ENCODE measurements at regions not wholly inside any gene's neighbourhood (a gene's known extent, or its start where the extent isn't known, plus 50 kb on each side); places are given as distances from the start of the nearest gene placed in this dataset.

DNA sequence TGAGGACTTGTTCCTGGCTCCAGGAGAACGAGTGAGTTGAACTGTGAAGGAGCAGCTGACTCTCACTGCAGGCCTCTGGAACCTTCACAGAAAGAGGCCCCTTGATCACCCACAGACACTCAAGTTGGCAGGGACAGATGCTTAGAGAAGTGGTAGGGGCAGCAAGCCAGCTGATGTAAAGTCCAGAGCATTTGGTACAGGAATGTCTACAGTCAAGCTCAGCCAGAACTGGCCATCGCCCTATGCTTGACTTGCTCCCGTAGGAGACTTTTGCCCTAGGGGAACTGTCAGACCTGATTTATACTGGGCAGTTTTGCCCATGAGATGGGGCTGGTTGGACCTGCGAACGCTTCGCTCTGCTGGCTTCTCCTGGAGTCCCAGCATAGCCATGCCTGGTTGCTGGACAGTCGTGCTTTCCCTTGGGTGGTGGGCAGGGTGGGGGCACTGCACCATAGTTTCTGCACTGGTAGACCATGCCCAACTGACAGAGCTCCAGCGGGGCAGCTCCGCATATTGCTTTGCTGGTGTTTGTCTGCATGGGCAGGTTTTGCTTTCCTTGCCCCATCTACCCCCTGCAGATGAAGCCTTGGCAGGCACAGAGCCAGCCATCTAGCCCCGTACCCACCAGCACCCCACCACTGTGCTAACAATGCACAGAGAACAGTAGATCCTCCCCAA, 977.7 kb downstream of the JRKL start:
- Histone ChIP-seq H3K27ac (ENCODE audit: low read depth, low read length, poor library complexity, severe bottlenecking) (no peak overlapping the region), H3K36me3 (ENCODE audit: insufficient read depth, low read length) (no peaks in the 10 kb centered on the region), H3K9me3 (ENCODE audit: low read length) (no peaks in the 10 kb centered on the region), H3K79me2 (ENCODE audit: insufficient read depth, low read length) (no peaks in the 10 kb centered on the region), H3F3A (ENCODE audit: insufficient read depth, low read length) (no peaks in the 10 kb centered on the region), H3K9me2 (ENCODE audit: low read depth, low read length) (no peaks in the 10 kb centered on the region), H3K4me3 (ENCODE audit: low read depth, low read length, poor library complexity, severe bottlenecking) (no peak overlapping the region), H4K20me1 (ENCODE audit: insufficient read depth, low read length) (no peaks in the 10 kb centered on the region), H2AFZ (ENCODE audit: low read length) (no peak overlapping the region), H3K27me3 (ENCODE audit: insufficient read depth, low read length) (no peaks in the 10 kb centered on the region), H3K4me1 (ENCODE audit: insufficient read depth, low read length, severe bottlenecking) (no peaks in the 10 kb centered on the region), H3K4me2 (ENCODE audit: low read length) (no peak overlapping the region), H3K9ac (ENCODE audit: low read length) (no peak overlapping the region)
- no peak for TF ChIP-seq EZH2 (IDR thresholded peaks at IDR 0.05; ENCODE audit: borderline replicate concordance, low read length)

DNA sequence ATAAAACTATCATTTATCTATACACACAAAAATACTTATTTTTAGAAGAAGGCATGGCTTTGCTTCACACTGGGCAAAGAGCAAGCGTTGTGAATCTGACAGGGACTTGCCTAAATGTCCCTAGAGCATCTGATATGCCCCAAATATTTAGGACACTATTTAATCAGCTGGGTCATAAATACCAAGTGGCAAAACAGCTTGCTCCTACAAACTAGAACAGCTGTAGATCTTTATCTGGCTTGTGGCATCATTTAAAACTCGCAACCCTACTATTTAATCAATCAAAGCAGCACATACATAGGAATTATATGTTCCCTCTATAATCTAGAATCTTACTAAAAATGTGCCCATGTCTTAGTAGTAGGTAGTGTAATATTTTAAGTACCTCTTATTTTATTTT, 999.5 kb downstream of the JRKL start:
- H3K9me2 ChIP-seq (ENCODE audit: low read depth, low read length), result no peaks in the 10 kb centered on the region
- H3K4me3 ChIP-seq (ENCODE audit: low read depth, low read length, poor library complexity, severe bottlenecking), result no peak overlapping the region
- no peak overlapping the region for H2AFZ ChIP-seq (ENCODE audit: low read length)
- H3K27ac ChIP-seq (ENCODE audit: low read depth, low read length, poor library complexity, severe bottlenecking), result no peak overlapping the region
- H3K36me3 ChIP-seq (ENCODE audit: insufficient read depth, low read length), result no peaks in the 10 kb centered on the region
- H3K4me2 ChIP-seq (ENCODE audit: low read length), result no peak overlapping the region
- no peak overlapping the region for H3K9ac ChIP-seq (ENCODE audit: low read length)
- H3K27me3 ChIP-seq (ENCODE audit: insufficient read depth, low read length), result no peaks in the 10 kb centered on the region
- H3K79me2 ChIP-seq (ENCODE audit: insufficient read depth, low read length), result no peaks in the 10 kb centered on the region
- H3K4me1 ChIP-seq (ENCODE audit: insufficient read depth, low read length, severe bottlenecking), result no peaks in the 10 kb centered on the region
- TF ChIP-seq, protein P1, sequence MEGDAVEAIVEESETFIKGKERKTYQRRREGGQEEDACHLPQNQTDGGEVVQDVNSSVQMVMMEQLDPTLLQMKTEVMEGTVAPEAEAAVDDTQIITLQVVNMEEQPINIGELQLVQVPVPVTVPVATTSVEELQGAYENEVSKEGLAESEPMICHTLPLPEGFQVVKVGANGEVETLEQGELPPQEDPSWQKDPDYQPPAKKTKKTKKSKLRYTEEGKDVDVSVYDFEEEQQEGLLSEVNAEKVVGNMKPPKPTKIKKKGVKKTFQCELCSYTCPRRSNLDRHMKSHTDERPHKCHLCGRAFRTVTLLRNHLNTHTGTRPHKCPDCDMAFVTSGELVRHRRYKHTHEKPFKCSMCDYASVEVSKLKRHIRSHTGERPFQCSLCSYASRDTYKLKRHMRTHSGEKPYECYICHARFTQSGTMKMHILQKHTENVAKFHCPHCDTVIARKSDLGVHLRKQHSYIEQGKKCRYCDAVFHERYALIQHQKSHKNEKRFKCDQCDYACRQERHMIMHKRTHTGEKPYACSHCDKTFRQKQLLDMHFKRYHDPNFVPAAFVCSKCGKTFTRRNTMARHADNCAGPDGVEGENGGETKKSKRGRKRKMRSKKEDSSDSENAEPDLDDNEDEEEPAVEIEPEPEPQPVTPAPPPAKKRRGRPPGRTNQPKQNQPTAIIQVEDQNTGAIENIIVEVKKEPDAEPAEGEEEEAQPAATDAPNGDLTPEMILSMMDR (IDR thresholded peaks at IDR 0.05; ENCODE audit: low read length), result no peak
- TF ChIP-seq EZH2 (IDR thresholded peaks at IDR 0.05; ENCODE audit: borderline replicate concordance, low read length), result no peak
- no peaks in the 10 kb centered on the region for H4K20me1 ChIP-seq (ENCODE audit: insufficient read depth, low read length)
- no peaks in the 10 kb centered on the region for H3F3A ChIP-seq (ENCODE audit: insufficient read depth, low read length)
- H3K9me3 ChIP-seq (ENCODE audit: low read length), result no peaks in the 10 kb centered on the region

DNA sequence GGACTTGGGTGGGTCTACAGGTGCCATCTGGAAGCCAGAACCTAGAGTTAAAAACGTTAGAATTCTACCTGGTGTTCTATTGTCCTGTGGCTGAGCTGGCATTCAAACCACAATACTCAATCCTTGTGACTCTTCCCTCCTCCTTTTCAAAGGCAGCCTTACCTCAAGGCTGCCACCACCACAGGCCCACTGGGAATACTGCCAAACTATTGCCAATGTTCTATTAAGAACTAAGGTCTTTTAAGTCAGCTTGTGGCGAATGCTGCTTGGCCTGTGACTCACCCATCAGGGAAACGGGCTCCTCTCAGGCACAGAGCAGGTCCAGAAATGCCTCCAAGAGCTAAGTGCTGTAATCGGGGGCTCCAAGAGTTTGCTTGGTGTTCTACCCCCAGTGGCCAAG, 1008.4 kb downstream of the JRKL start:
- Histone ChIP-seq H2AFZ (ENCODE audit: low read length) (no peak overlapping the region), H3K9me3 (ENCODE audit: low read length) (no peaks in the 10 kb centered on the region), H3F3A (ENCODE audit: insufficient read depth, low read length) (no peaks in the 10 kb centered on the region), H3K4me2 (ENCODE audit: low read length) (no peak overlapping the region), H3K4me1 (ENCODE audit: insufficient read depth, low read length, severe bottlenecking) (no peaks in the 10 kb centered on the region), H3K36me3 (ENCODE audit: insufficient read depth, low read length) (no peaks in the 10 kb centered on the region), H3K9ac (ENCODE audit: low read length) (no peak overlapping the region), H4K20me1 (ENCODE audit: insufficient read depth, low read length) (no peaks in the 10 kb centered on the region), H3K4me3 (ENCODE audit: low read depth, low read length, poor library complexity, severe bottlenecking) (no peak overlapping the region), H3K27me3 (ENCODE audit: insufficient read depth, low read length) (no peaks in the 10 kb centered on the region), H3K9me2 (ENCODE audit: low read depth, low read length) (no peaks in the 10 kb centered on the region), H3K27ac (ENCODE audit: low read depth, low read length, poor library complexity, severe bottlenecking) (no peak overlapping the region), H3K79me2 (ENCODE audit: insufficient read depth, low read length) (no peaks in the 10 kb centered on the region)
- no peak for TF ChIP-seq EZH2 (IDR thresholded peaks at IDR 0.05; ENCODE audit: borderline replicate concordance, low read length)
- TF ChIP-seq, protein P1 (IDR thresholded peaks at IDR 0.05; ENCODE audit: low read length), result no peak

DNA sequence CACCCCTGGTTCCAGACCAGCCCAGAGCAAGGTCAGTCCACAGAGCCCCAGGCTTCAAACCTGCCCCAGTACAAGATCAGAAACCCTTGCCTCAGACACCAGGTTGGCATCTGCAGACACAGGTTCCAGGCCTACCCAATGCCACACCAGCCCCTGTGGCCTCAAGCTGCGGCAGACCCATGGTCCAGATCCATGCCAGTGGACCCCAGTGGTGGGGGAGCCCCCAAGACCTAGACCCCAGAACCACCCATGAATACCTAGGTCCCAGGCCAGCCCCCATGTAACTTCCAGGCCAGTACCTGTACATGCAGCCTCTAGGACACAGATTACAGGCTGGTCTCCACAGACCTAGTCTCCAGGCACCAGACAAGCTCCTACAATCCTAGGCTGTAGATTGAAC, 1019.3 kb downstream of the JRKL start:
- Histone ChIP-seq H4K20me1 (ENCODE audit: insufficient read depth, low read length) (no peaks in the 10 kb centered on the region), H3K9ac (ENCODE audit: low read length) (no peak overlapping the region), H2AFZ (ENCODE audit: low read length) (no peak overlapping the region), H3K4me3 (ENCODE audit: low read depth, low read length, poor library complexity, severe bottlenecking) (no peak overlapping the region), H3K79me2 (ENCODE audit: insufficient read depth, low read length) (no peaks in the 10 kb centered on the region), H3K9me2 (ENCODE audit: low read depth, low read length) (no peaks in the 10 kb centered on the region), H3K4me1 (ENCODE audit: insufficient read depth, low read length, severe bottlenecking) (no peaks in the 10 kb centered on the region), H3K36me3 (ENCODE audit: insufficient read depth, low read length) (no peaks in the 10 kb centered on the region), H3K9me3 (ENCODE audit: low read length) (no peaks in the 10 kb centered on the region), H3K27ac (ENCODE audit: low read depth, low read length, poor library complexity, severe bottlenecking) (no peak overlapping the region), H3F3A (ENCODE audit: insufficient read depth, low read length) (no peaks in the 10 kb centered on the region), H3K27me3 (ENCODE audit: insufficient read depth, low read length) (no peaks in the 10 kb centered on the region), H3K4me2 (ENCODE audit: low read length) (no peak overlapping the region)
- TF ChIP-seq EZH2 (IDR thresholded peaks at IDR 0.05; ENCODE audit: borderline replicate concordance, low read length), result no peak
- TF ChIP-seq, protein P1 (IDR thresholded peaks at IDR 0.05; ENCODE audit: low read length), result no peak
